ENCODE measurements at regions not wholly inside any gene's neighbourhood (a gene's known extent, or its start where the extent isn't known, plus 50 kb on each side); places are given as distances from the start of the nearest gene placed in this dataset.

DNA sequence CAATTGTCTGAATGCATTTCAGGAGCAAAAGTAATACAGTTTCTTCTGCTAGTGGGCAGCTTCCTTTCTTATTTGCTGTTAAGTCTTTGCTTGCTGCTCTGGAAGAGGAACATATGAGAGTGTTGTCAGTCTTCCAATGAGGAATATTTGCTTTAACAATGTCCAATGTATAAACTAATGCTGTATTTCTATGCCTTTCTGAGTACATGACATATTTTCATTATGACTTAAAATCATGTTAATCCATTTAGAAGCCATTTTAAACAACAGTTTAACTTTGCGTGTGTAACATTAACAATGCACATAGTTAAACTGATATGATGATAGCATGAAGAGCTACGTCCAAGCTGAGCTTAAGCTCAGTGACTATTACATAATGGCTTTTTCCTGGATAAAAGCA is 933.4 kb upstream of the GHITM start:
- 79 to 84% methylated on average over 2 of the region's 2 CpGs for WGBS, 2 donors
- intact Hi-C loops (cut with DNase I; ENCODE audit: low total_unique reads), result no loop called here
- no peak for DNase-seq (ENCODE audit: low spot score in 2 of 2)
- H3K4me3 ChIP-seq (ENCODE audit: low read depth, poor library complexity, severe bottlenecking), result no peak overlapping the region
- TF ChIP-seq POLR2A (IDR thresholded peaks at IDR 0.05), result no peak
- TF ChIP-seq, protein P1, sequence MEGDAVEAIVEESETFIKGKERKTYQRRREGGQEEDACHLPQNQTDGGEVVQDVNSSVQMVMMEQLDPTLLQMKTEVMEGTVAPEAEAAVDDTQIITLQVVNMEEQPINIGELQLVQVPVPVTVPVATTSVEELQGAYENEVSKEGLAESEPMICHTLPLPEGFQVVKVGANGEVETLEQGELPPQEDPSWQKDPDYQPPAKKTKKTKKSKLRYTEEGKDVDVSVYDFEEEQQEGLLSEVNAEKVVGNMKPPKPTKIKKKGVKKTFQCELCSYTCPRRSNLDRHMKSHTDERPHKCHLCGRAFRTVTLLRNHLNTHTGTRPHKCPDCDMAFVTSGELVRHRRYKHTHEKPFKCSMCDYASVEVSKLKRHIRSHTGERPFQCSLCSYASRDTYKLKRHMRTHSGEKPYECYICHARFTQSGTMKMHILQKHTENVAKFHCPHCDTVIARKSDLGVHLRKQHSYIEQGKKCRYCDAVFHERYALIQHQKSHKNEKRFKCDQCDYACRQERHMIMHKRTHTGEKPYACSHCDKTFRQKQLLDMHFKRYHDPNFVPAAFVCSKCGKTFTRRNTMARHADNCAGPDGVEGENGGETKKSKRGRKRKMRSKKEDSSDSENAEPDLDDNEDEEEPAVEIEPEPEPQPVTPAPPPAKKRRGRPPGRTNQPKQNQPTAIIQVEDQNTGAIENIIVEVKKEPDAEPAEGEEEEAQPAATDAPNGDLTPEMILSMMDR (IDR thresholded peaks at IDR 0.05), result no peak

DNA sequence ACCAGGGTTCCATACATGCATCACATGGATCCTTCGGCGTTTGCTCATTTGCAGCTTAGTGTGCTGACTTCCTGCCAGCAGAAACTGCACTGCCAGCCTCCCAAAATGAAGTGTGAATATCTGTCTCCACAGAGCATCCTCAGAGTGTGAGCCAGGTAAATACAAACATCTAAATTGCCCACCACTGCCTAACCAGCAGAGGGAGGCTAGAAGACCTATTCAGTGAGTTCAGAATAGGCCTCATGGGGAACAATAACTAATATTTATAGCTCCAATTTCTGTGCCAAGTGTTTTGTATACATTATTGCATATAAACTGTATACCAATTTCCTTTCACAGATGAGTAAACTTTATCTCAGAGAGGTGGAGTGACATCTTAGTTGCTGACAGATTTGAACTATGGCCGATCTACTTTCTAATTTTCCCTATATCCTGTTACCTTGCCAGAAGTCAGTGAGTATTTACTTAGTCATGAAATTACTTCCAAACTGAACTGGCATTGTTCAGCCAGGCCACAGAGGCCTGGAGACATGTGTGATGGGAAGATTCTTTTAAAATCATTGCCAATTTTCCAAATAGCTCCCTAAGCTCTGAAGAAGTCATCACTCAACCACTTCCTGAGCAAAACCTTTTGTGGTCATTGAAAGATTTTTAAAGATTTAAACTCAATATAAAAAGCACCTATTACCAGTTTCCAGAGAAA is 926.5 kb upstream of the GHITM start:
- TF ChIP-seq, protein P1 (IDR thresholded peaks at IDR 0.05), result no peak
- no peak for TF ChIP-seq POLR2A (IDR thresholded peaks at IDR 0.05)
- no peak for DNase-seq (ENCODE audit: low spot score in 2 of 2)
- 61 to 69% methylated on average over 3 of the region's 3 CpGs for WGBS, 2 donors
- intact Hi-C loops (cut with DNase I; ENCODE audit: low total_unique reads), result no loop called here
- H3K4me3 ChIP-seq (ENCODE audit: low read depth, poor library complexity, severe bottlenecking), result no peak overlapping the region

DNA sequence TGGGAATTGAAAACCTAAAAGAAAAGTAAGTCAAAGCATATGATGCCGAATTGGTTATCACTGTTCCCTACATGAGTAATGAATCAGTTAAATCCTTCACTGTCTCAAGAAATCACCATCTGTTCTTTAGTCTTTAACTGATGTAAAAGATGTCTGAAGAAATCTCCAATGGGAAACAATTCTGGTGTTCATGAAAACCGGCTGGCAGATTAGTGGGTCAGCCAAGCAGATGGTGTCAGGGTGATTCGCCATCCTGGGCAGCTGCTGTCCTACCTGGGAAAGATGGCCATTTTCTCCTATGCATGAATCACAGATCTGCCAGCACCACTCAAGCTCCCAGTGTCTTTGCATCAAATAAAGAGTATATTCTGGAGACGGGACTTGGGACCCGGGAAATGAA is 925.2 kb upstream of the GHITM start:
- no peak for DNase-seq (ENCODE audit: low spot score in 2 of 2)
- intact Hi-C loops (cut with DNase I; ENCODE audit: low total_unique reads), result no loop called here
- no peak for TF ChIP-seq POLR2A (IDR thresholded peaks at IDR 0.05)
- TF ChIP-seq, protein P1 (IDR thresholded peaks at IDR 0.05), result no peak
- 78 to 79% methylated on average over 5 of the region's 5 CpGs for WGBS, 2 donors
- no peak overlapping the region for H3K4me3 ChIP-seq (ENCODE audit: low read depth, poor library complexity, severe bottlenecking)

DNA sequence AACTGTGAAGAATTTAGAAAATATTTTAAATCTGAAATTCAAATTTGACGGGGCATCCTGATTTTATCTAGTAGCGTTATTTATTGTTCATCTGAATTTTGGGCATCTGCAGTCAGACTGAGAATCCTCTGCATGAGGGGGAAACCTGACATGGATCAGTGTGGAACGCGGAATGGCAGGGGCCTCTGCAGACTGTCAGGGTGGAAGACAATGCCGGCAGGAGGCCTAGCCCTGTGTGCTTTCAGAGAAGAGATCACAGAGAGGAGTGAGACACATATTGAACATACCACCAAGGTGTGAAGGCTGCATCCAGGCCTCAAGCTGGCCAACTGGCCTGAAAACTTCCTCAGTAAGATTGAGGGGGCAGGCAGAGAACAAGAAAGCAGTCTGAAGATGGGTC is 921.1 kb upstream of the GHITM start:
- H3K4me3 ChIP-seq (ENCODE audit: low read depth, poor library complexity, severe bottlenecking), result no peak overlapping the region
- intact Hi-C loops (cut with DNase I; ENCODE audit: low total_unique reads), result no loop called here
- no peak for DNase-seq (ENCODE audit: low spot score in 2 of 2)
- TF ChIP-seq, protein P1 (IDR thresholded peaks at IDR 0.05), result no peak
- TF ChIP-seq POLR2A (IDR thresholded peaks at IDR 0.05), result no peak
- WGBS, 2 donors, result 78 to 92% methylated on average over 5 of the region's 5 CpGs

DNA sequence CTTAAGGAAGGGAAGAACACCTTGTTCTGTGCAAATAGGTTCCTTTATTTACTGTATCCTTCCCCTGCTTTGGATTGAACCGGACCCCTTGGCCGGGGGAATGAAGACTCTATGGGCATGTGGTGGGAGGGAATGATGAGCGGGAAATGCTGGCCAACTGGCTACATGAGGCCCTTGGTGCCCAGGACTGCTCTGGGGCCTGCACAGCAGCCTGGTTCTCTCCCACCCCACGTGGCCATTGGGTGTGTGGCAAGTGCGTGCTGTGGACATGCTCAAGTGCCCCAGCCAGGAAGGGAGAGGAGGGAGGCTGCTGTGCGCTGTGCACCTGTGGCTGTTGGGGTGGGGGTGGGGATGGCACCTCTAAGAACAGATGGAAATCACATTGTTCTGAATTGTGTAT is 917.0 kb upstream of the GHITM start:
- TF ChIP-seq POLR2A (IDR thresholded peaks at IDR 0.05), result no peak
- TF ChIP-seq, protein P1 (IDR thresholded peaks at IDR 0.05), result no peak
- intact Hi-C loops (cut with DNase I; ENCODE audit: low total_unique reads), result no loop called here
- no peak overlapping the region for H3K4me3 ChIP-seq (ENCODE audit: low read depth, poor library complexity, severe bottlenecking)
- 92 to 94% methylated on average over 4 to 6 of the region's 6 CpGs for WGBS, 2 donors
- DNase-seq (ENCODE audit: low spot score in 2 of 2), result no peak
